GM11168 (cell line): ENCODE measurements at regions not wholly inside any gene's neighbourhood (a gene's known extent, or its start where the extent isn't known, plus 50 kb on each side); places are given as distances from the start of the nearest gene placed in this dataset.

Experiments used
- in situ Hi-C: fragments of 300-500 bp; cut with MboI; formaldehyde crosslinking; loops from one replicate; pipeline ENCODE4 v1.12.0; 2022; ENCODE audit warnings: low sequenced_read_pairs; ENCODE audit not compliant: unreplicated experiment

DNA sequence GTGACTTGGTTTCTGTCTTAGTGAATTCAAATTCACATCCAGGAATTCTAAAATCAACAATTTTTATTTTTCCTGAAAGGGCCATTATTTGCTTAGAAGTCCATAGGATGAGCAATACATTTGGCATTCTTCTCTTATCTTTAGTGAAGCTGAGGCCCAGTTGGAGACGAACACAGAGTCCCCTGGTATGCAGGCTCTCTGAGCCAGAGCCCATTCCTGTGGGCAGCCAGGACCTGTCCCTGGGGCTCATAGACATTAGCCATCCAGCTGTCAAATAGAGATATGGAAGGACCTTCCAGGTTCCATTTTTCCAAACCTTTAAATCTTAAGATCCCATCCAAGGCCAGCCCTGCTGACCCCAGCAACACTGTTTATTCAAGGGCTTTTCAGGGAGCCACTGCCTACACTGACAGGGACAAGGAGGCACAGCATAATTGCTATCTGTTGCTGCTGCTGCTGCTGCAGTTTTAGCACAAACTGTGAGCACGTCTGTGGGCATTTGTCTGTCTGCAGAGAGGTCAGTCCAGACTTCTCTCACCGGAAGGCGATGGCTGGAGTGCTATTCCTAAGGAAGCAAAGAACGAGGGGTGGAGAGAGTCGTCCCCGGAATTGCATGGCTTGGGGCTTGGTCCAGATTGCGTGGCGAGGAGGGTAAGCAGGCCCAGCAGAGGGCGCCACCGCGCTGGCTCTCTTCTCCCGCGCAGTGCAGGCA, 639.0 kb downstream of the CCDC171 start:
- in situ Hi-C loops = no loop called here

DNA sequence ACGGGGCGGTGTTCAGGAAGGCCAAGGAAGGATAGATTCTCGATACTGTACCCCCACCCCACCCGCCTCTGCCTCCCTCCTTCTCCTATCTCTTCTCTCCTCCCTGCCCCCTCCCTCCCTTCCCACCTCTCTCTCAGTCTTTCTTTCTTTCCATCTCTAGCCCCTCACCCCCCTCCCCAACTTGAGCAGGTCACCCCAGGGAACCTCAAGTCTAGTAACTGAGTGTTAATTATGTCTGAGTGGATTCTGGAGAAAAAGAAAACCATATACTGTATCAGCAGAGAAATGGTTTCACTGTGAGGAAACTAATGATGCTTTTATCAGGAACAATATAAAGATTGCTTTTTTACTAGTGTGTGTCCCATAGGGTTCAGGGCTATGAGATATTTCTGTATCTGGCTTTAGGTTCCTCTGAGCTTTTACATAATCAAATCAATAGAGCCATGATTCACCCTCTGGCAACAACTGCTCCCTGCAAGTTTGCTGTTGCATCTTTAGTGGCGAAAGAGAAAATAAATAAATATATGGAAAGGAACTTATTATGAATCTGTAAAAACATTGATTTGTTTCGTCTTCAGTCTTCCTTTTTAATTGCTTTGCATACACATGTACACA, 639.7 kb downstream of the CCDC171 start:
- in situ Hi-C loops = no loop called here

GRCh38 chr9:16193066-16193465, 640.2 kb downstream of the CCDC171 start:
- in situ Hi-C loops = no loop called here

DNA sequence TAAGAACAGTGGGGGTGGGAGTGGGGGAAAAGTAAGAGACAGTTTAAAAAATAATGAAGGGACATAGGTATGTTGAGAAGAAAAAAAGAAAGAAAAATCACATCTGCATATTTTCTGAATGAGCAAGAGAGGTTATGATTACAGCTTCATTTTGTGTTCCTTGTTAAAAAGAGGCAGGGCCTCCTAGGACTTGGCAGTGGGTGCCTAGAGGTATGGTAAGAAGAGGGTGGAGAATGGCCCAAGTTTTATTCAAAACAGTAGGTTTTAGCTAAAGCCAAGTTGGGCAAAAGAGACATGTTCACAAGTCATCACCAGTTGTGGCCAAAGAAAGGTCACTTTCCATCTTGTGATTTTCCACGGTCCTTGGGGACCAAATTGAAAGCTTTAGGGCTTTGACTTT, 643.4 kb downstream of the CCDC171 start:
- in situ Hi-C loops = no loop called here

DNA sequence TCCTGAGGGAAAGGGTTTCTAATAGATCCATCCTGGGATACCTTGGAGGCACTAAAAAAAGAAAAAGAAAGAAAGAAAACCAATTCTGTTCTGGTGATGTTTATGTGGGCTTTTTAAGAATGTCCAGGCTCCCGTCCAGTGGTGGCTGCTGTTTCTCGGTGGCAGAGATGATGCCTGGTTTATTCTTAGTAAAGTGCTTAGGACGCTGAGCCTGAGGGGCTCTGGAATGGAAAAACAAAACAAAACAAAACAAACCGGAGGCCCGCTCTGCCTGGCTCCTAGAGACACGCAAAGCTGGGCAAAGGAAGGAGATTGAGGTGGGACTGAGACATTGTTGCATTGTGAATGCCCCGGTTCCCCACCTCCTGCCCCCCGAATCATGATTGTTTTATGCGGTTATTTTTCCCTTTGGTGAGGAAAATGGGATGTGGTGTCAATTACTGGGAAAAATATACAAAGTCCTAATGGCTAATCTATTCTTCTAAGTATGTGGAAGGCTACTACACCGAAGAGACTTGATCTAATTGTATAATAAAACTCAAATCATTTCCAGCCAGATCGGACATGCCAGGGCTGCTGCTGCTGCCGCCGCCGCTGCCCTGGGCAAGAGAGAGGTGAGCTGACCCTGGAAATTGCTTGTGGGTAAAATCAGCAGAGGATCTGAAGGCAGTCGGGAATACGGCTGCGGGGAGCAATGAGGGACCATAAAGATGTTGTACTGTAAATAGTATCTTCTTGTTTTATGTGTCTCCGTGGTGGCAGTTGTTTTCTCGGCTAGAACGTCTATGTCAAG, 644.9 kb downstream of the CCDC171 start:
- in situ Hi-C loops = no loop called here

DNA sequence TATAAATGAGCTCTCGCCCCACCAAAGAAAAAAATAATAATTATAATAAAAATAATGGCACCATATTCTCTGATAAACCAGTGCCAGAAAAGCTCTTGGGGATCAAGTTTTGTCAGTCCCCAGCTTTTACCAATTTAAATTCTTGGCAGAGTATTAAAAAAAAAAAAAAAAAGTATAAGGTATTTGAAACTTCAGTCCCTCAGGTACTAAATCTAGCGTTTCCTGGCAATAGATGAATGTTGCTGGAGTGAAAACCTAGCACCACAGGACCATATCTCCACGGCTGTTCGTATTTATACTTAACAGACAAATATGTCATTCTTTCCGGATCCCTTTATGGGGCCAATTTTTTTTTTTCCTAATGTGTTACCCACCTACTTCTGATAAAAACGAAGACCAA, 646.2 kb downstream of the CCDC171 start:
- in situ Hi-C loops = no loop called here

GRCh38 chr9:16202221-16202620, 649.4 kb downstream of the CCDC171 start:
- in situ Hi-C loops = no loop called here

DNA sequence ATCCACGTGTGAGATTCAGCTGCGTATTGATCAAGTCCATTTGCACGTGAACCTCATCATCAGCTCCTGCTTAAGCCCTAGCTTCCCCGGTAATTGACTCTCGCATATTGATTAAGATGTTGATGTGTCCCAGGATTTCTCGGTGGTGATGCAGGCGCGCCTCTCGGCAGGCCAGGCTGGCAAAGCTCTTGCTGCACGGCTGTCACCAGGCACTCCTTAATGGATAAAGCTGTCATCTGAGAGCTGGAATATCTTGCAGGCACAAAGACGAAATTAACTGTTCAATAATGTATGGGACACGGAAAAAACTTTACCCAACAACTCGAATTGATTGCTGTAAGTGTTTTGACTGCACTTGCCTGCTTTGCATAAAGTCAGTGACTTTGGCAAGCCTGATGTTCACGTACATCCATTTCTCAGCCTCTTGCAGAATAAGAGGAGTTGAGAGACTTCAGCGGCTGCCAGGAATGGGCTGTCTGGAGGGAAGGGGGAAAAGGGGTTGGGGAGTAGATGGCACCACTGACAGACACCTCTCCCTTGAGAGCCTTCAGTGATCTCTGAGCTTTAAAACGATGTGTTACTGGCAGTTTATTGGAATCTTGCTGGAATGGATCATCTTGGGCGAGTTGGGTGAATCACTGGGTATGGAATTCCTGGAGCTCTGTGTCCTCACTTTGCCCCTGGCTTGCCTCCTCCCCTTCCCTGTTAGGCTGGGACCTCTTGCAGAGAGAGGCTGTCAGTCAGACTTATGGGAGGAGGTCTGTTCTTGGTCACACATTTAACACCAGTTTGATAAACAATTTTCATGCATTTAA, 650.3 kb downstream of the CCDC171 start:
- in situ Hi-C loops = no loop called here

DNA sequence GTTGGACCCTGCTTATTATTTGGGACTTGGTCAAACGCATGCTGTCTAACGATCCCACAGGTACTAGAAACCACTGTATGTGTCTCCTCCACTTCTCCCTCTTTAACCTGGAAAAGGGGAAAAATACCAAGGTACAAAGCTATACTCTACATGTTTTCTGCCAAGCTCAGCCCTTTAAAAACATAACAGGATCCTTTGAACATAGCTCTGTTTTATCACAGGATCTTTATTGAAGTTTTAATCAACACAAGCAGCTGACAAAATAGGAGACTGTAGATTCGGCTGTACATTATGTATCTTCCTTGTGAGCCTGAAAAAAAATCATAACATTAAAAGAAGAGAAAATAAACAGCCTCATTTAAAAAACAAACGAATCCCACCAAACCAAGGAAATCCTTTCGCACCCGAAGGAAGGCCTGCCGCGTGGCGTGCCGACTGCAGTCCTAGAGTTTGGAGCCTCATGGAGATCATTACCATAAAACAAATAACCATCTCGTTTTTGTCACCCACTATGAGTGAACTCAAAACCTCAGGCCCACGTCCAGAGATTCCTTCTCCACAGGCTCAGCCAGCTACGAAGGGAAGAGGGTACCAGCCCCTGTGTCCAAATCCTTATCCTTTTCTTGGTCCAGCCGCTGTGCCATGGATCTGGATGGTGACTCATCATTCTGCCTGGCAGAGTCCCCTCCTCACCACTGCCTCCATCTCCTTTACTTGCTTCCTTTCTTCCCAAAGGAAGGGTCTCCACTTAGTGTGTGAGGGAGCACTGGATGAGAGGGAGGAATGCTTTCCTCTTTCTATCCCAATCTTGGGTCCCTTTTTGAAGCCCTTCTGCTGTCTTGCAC, 651.1 kb downstream of the CCDC171 start:
- in situ Hi-C loops = no loop called here

GRCh38 chr9:16205455-16205854, 652.6 kb downstream of the CCDC171 start:
- in situ Hi-C loops = no loop called here

- in situ Hi-C loops = no loop called here
Observed at GRCh38 chr9:16206518-16206917, 653.7 kb downstream of the CCDC171 start.

GRCh38 chr9:16207161-16207560, 654.3 kb downstream of the CCDC171 start:
- in situ Hi-C loops = no loop called here

GRCh38 chr9:16210440-16210839, 657.6 kb downstream of the CCDC171 start:
- in situ Hi-C loops = no loop called here

DNA sequence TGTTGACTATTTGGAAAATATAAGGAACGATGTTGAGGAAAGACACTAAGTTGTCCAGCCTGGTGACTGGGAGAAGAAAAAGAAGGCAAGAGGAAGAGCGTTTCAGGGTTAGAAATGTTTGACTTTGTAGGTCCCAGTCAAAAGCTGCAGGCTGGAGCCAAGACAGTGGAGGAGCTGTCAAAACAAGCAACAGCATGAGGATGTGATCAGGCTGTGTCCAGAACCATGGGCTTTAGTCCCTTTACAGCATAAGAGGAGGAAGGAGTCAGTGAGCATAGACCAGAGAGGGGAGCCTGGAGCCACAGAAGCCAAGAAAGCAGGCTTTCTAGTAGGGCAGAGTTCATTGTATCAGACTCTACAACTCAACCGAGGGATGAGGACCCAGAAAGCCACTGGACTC, 658.5 kb downstream of the BNC2 start:
- in situ Hi-C loops = no loop called here

GRCh38 chr9:16213781-16214515, 656.5 kb downstream of the BNC2 start:
- in situ Hi-C loops = no loop called here

DNA sequence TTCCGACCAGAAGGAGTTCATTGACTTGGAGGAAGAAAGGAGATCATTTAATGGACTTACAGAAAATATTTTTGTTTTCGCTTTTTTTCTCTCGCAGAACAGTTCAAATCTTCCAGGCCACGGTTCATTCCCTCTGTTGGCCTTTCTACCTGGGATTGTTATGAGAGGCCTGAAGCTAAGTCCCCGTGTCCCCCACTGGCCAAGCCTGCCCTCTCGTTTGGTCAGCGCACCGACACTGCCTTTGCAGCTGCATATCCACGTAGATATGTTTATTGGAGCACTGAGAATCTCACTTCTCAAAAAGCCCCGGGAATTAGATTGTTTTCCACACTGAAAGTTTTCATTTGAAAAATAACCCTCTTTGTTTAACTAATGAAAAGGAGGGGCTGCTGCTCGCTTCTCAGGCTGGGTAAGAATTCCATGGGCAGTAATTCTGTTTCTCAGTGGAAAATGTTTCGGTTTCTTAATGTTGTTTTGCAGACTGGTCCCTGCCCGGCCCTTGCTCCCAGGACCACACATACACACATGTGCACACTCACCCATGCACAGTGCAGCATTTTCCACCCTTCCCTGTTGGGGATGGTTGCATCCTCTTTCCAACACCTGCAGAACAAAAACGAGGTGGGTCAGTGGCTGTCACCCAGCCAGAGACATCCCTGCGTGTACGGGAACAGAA, 655.7 kb downstream of the BNC2 start:
- in situ Hi-C loops = no loop called here

- in situ Hi-C loops = no loop called here
Observed at GRCh38 chr9:16215353-16215680, 655.2 kb downstream of the BNC2 start.

GRCh38 chr9:16217943-16218701, 652.3 kb downstream of the BNC2 start:
- in situ Hi-C loops = no loop called here
